ENCODE measurements at regions not wholly inside any gene's neighbourhood (a gene's known extent, or its start where the extent isn't known, plus 50 kb on each side); places are given as distances from the start of the nearest gene placed in this dataset.

- no TSS peak for BruUV-seq (replicated peaks)
- no peaks in the 10 kb centered on the region for H3K27me3 ChIP-seq (ENCODE audit: control insufficient read depth, insufficient read depth, low read length)
Measured at GRCh38 chr9:75649060-75649459, 241.4 kb upstream of the PCSK5 start.

GRCh38 chr9:75651709-75652108, 238.8 kb upstream of the PCSK5 start:
- no peak for ATAC-seq
- ChIA-PET POLR2A (no interaction called here), CTCF (no interaction called here)
- in situ Hi-C loops (cut with HindIII; ENCODE audit: low pct_unique_long_range_greater_than_20kb, low sequenced_read_pairs) = no loop called here
- Histone ChIP-seq H3K4me3 (ENCODE audit: low read depth in 2 of 2, low read length in 2 of 2) (no peak overlapping the region), H3K4me1 (ENCODE audit: control insufficient read depth, insufficient read depth, low read length) (no peaks in the 10 kb centered on the region), H3K36me3 (ENCODE audit: control insufficient read depth, insufficient read depth, low read length) (no peaks in the 10 kb centered on the region), H3K27ac (ENCODE audit: low read length) (no peak overlapping the region), H3K27me3 (ENCODE audit: control insufficient read depth, insufficient read depth, low read length) (no peaks in the 10 kb centered on the region), H3K9me3 (ENCODE audit: control insufficient read depth, insufficient read depth, low read depth, low read length) (no peaks in the 10 kb centered on the region)
- no TSS peak for BruUV-seq (replicated peaks)
- no peak for TF ChIP-seq CTCF (IDR thresholded peaks at IDR 0.05)
- no peak for TF ChIP-seq SIN3A (IDR thresholded peaks at IDR 0.05; ENCODE audit: borderline replicate concordance, insufficient read depth, low read depth, low read length)
- TF ChIP-seq REST (IDR thresholded peaks at IDR 0.05; ENCODE audit: insufficient read depth in 1 of 2, low read depth in 2 of 2, low read length in 1 of 2) = no peak
- no peak for TF ChIP-seq TCF7L2 (IDR thresholded peaks at IDR 0.05; ENCODE audit: low read depth, low read length)
- no peak for TF ChIP-seq POLR2AphosphoS5 (IDR thresholded peaks at IDR 0.05; ENCODE audit: low read depth, low read length)
- intact Hi-C loops (cut with micrococcal nuclease; ENCODE audit: unreplicated experiment) = no loop called here
- no peak for DNase-seq (ENCODE audit: low read depth, low spot score)

More at GRCh38 chr9:75649060-75649459, 241.4 kb upstream of the PCSK5 start:
- DNase-seq (ENCODE audit: low read depth, low spot score) (no peak), ATAC-seq (no peak)
- no peak overlapping the region for H3K4me3 ChIP-seq (ENCODE audit: low read depth in 2 of 2, low read length in 2 of 2)
- no peaks in the 10 kb centered on the region for H3K36me3 ChIP-seq (ENCODE audit: control insufficient read depth, insufficient read depth, low read length)
- H3K9me3 ChIP-seq (ENCODE audit: control insufficient read depth, insufficient read depth, low read depth, low read length) = no peaks in the 10 kb centered on the region
- POLR2A ChIA-PET = no interaction called here
- H3K27ac ChIP-seq (ENCODE audit: low read length) = no peak overlapping the region
- CTCF ChIA-PET = no interaction called here
- H3K4me1 ChIP-seq (ENCODE audit: control insufficient read depth, insufficient read depth, low read length) = no peaks in the 10 kb centered on the region
- TF ChIP-seq REST (IDR thresholded peaks at IDR 0.05; ENCODE audit: insufficient read depth in 1 of 2, low read depth in 2 of 2, low read length in 1 of 2) (no peak), CTCF (IDR thresholded peaks at IDR 0.05) (no peak), POLR2AphosphoS5 (IDR thresholded peaks at IDR 0.05; ENCODE audit: low read depth, low read length) (no peak), TCF7L2 (IDR thresholded peaks at IDR 0.05; ENCODE audit: low read depth, low read length) (no peak), SIN3A (IDR thresholded peaks at IDR 0.05; ENCODE audit: borderline replicate concordance, insufficient read depth, low read depth, low read length) (no peak)
- in situ Hi-C loops (cut with HindIII; ENCODE audit: low pct_unique_long_range_greater_than_20kb, low sequenced_read_pairs) = no loop called here
- intact Hi-C loops (cut with micrococcal nuclease; ENCODE audit: unreplicated experiment) = no loop called here
